HG02588 (cell line): ENCODE measurements at regions not wholly inside any gene's neighbourhood (a gene's known extent, or its start where the extent isn't known, plus 50 kb on each side); places are given as distances from the start of the nearest gene placed in this dataset.
"Not testable (repeated sequence)": the region's sequence is repeated elsewhere in the genome, so short reads cannot be mapped to it uniquely, and the experiment has no call there.

Experiments used
- ATAC-seq: cut with Tn5 transposase; IDR thresholded peaks from one replicate; pipeline ENCODE4 v1.9.1; 2021; ENCODE audit warnings: mild to moderate bottlenecking, moderate library complexity; ENCODE audit not compliant: unreplicated experiment

DNA sequence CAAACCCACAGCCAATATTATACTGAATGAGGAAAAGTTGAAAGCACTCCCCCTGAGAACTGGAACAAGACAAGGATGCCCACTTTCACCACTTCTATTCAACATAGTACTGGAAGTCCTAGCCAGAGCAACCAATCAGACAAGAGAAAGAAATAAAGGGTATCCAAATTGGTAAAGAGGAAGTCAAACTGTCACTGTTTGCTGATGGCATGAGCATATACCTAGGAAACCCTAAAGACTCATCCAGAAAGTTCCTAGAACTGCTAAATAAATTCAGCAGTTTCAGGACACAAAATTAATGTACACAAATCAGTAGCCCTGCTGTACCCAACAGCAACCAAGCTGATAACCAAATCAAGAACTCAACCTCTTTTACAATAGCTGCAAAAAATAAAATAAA is 220.0 kb downstream of the SYK start:
- not testable (repeated sequence) for ATAC-seq

GRCh38 chr9:91023741-91024140 is 222.1 kb downstream of the SYK start:
- no peak for ATAC-seq

DNA sequence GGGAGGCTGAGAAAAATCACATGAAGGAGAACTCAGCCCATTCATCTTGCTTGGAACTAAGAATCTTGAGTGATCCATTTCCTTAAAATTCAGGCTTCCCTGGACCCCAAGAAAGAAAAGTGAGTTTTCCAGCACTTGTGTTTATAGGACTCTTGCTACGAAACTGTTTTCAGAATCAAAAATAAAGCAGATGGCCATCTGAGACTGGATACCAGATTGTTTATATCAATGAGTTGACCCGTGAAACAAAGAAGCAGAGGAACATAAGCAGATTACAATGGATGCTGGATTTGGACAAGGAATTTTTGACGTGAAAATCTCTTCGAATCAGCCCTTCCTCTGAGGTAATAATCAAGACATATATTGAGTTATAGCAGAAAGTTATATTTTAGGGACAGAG is 223.2 kb downstream of the SYK start:
- no peak for ATAC-seq

- no peak for ATAC-seq
Observed at GRCh38 chr9:91025856-91026255, 224.2 kb downstream of the SYK start.

- no peak for ATAC-seq
Observed at GRCh38 chr9:91026266-91026665, 224.6 kb downstream of the SYK start.

DNA sequence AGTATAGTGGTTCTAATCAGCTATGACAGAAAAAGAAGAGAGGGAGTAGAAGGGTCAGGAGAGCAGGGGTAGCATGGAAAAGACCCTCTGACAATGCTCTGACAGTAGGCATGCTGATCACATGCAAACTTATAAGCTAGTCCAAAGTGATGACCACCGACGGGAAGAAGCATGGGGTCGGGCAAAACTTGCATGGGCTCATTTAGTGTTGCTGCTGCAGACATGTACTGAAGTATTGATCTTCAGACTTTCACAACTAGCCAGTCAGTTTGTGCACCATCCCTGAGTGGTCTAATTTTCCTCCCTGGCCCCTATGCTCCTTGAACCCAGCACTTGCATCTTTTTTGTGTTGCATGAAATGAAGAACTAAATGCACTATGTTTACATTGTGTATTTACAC is 225.4 kb downstream of the SYK start:
- no peak for ATAC-seq

DNA sequence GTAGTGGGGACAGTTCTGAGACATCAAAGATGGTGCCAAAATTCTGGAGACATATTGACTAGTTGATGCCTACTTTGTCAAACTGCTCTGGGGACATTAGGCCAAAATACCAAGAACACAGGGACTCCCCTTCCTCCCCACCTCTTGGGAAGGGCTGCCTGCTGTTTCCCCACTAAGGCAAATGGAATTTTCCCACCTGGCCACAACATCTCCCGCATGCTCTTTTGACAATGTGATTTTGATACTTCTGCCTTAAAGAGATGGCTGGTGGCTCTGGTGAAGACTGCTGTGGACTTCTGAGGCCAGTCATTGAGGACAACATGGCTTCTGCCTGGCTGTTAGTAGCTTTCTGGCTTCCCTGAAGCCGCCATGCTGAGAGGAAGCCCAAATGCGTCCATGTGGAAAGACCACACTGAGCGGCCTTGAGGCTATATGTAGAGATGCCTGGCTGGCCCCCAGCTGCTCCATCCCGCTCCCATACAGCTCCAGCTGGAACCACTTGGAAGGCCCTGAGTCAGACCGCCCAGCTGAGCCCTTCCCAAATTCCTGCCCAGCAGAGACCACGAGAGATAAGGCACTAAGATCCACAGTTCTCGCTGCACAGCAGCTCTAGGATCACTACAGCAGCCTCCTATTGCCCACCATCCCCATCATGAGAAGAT is 226.7 kb downstream of the SYK start:
- no peak for ATAC-seq

DNA sequence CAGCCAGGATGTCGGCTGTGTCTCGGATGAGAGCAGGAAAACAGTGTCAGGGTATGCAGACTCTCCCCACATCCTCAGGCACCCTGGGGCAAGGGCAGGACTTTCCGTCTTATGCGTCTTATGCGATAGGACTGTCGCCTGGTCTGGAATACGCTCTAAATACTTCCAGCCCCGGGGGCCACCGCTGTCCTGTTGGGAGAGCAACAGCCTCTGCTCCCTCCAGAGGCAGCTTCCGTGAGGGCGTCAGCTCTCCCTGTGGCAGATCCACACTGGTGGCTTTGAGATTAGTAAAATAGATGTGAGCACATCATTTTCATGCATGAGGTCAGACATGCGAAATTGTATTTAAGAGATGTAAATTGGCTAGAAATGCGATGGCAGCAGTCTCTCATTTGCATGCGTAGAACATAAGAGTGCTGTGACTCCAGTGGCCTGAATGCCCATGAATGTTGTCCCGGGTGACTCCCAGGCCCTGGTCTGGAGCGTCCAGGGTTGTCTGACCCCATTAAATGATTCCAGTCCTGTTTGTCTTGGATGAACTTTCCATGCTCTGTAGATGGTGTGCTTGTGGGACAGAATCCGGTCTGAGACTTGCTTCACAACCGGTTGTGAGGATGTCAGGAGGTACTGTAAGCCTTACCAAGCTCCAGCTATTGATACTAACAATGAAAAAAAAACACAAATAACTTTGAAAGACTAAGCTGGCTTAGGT is 228.2 kb downstream of the SYK start:
- ATAC-seq: no peak

GRCh38 chr9:91032121-91032531 is 230.5 kb downstream of the SYK start:
- ATAC-seq: no peak

DNA sequence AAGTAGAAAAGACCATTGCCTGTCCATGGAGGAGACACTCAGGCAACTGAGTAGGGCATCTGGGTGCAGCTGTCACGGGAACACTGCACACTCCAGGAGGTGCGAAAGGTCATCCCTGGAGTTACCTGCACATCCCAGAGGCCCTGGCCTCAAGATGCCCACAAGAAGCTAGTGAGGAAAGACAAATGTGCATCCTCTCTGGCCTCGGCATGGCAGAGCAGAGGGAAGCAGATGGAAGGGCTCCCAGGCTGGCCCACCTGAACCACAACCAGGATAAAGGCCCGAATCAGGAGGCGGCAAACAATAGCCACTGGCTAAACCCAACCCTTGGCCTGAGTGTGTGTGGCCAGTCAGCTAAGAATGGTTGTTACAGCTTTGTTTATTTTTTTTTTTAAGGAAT is 231.7 kb downstream of the SYK start:
- ATAC-seq: no peak

GRCh38 chr9:91033797-91034196 is 232.2 kb downstream of the SYK start:
- no peak for ATAC-seq

DNA sequence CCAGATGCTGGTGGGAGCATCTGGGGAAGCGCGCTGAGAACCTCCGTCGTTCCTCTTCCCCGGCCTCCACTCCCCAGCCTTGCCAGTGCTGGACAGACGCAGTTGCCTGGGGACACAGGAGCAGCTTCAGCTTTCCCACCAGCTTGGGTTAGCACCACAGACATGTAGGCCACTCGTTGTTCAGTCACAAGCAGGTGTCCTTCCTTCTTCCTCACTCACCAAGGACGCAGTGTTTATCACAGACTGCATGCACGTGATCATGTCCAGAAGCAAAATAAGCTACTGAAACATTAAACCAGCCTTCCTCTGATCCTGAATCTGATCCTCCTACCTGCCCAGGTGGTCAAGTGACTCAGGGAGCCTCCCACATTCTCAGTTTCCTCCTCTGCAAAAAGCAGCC is 232.9 kb downstream of the SYK start:
- no peak for ATAC-seq

DNA sequence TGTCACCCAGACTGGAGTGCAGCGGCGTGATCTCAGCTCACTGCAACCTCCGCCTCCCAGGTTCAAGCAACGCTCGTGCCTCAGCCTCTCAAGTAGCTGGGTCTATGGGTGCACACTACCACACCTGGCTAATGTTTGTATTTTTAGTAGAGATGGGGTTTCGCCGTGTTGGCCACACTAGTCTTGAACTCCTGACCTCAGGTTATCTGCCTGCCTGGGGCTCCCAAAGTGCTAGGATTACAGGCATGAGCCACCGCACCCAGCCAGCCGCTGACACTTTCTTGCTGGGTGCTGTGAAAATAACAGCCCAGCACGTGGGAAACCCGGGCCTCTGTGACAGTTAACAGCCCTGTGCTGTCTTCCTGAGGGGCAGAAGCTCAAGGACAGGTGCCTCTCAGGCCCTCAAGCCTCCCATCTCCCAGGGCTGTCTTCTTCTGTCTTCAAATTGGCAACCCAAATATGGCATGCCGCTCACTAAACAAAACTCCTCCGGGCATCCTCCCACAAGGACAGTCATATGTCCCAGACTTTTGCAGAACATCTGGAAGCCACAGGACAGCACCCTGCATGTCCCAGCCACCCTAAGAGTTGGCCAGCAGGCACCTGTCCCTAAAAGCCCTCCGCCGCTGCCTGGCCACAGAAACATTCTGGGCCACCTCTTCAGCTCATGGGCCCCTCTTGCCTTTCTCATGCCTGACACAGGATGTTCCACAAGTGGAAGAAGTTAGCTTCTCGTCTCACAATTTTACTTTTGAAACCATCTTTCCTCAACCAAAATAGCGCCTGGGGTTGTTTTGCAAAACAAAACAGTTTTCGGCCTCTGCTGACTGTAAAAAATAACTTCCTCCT is 233.6 kb downstream of the SYK start:
- ATAC-seq: no peak

GRCh38 chr9:91035825-91036208 is 234.2 kb downstream of the SYK start:
- ATAC-seq: no peak

DNA sequence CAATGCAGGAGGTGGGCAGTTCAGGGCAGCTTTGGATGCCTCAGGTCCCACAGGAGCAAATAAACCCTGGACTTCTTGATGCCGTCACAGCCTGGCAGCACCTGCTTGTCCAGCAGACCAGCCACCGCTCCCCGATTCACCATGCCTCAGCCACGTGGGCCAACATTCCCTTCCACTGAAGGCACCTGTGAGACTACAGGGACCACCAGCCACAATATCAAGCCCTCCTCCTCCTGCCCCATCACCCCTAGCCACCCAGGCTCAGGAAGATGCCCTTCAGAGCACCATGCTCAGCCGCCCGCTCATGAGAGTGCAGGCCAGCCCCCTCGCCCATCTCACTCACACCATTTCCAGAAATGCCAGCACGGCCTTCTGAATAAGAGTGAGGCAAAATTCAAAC is 234.7 kb downstream of the SYK start:
- ATAC-seq: no peak

DNA sequence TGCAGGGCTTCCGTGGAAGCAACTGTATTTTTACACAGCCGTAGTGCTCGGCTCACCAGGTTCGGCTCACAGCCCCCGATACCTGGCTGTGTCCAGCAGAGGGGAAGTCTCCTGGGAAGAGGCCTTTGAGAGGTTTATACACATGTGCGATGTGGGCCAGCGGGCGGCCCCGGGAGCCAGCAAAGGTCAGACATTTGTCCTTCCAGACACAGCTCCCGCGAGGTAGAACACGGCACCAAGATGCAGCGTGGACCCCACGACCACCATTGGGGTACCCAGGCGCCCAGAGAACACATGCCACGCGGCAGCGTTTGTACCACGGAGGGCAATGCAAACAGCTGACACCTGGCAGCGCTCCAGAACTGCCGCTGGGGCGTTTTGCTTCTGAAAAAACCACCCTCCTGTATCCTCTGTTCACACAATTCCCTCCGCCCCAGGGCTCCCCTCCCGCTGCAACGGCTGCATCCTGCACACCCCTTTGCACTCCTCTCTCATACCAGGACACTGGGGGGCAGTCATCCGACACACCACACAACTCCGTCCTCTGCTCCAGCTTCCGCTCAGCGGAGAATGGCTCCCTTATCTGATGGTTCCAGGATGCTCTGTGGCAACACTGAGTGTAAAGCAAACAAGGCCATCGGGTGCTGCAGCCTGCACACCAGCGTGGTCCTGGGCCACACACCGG is 235.3 kb downstream of the SYK start:
- no peak for ATAC-seq

GRCh38 chr9:91037511-91038482 is 236.2 kb downstream of the SYK start:
- ATAC-seq: no peak

- ATAC-seq: no peak
Observed at GRCh38 chr9:91038483-91039124, 237.0 kb downstream of the SYK start.

DNA sequence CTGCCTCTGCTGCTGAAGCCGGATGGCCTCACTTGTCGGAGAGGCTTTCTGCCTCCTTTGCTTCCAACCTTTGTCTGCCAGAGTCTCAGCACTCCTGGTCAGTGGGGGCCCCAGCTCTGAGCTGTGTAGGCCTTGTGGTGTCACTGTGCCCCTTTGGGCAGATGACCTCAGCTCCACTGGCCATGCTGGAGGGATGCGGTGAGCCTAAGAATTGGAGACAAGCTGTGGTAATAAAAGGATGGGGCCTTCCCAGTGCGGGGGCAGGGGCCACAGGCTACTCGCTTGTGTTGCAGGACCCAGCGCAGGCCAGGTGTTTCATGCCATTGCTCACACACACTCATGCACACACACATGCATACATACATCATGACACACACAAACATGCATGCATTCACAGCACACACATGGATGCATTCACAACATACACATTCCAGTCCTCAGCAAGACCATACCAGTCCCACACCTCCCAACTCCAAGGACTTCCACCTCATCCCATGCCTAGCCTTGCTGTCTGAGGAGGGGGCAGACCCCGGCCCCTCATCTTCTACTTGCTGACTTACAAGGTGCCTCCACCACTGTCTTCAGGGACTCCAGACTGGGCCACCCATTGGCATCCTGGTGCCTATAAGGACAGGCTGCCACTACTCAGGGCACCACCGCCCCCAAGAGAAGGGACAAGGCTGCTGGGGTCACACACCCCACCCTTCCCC is 237.7 kb downstream of the SYK start:
- ATAC-seq: no peak
